DMS 273 (cell line): ENCODE measurements at regions not wholly inside any gene's neighbourhood (a gene's known extent, or its start where the extent isn't known, plus 50 kb on each side); places are given as distances from the start of the nearest gene placed in this dataset.
"Not testable (repeated sequence)": the region's sequence is repeated elsewhere in the genome, so short reads cannot be mapped to it uniquely, and the experiment has no call there.

Experiments used
- DNase-seq: peaks from one replicate; lab custom pipeline; 2025; ENCODE audit not compliant: unreplicated experiment; lab: John Stamatoyannopoulos, UW

- not testable (repeated sequence) for DNase-seq
Observed at GRCh38 chr1:206359377-206359776, 110.9 kb upstream of the IKBKE start.

- not testable (repeated sequence) for DNase-seq
Observed at GRCh38 chr1:206361978-206362543, 108.2 kb upstream of the IKBKE start.

- not testable (repeated sequence) for DNase-seq
Observed at GRCh38 chr1:206362994-206363393, 107.3 kb upstream of the IKBKE start.

GRCh38 chr1:206365271-206365670 lies 105.0 kb upstream of the IKBKE start:
- not testable (repeated sequence) for DNase-seq

- not testable (repeated sequence) for DNase-seq
Observed at GRCh38 chr1:206366131-206366530, 104.1 kb upstream of the IKBKE start.

- not testable (repeated sequence) for DNase-seq
Observed at GRCh38 chr1:206366772-206367171, 103.5 kb upstream of the IKBKE start.

GRCh38 chr1:206367955-206368622 lies 102.2 kb upstream of the IKBKE start:
- not testable (repeated sequence) for DNase-seq

GRCh38 chr1:206374725-206375124 lies 95.6 kb upstream of the IKBKE start:
- DNase-seq, result not testable (repeated sequence)

- not testable (repeated sequence) for DNase-seq
Observed at GRCh38 chr1:206375552-206375951, 94.7 kb upstream of the IKBKE start.

GRCh38 chr1:206378506-206378905 lies 91.8 kb upstream of the IKBKE start:
- not testable (repeated sequence) for DNase-seq

- not testable (repeated sequence) for DNase-seq
Observed at GRCh38 chr1:206379245-206379644, 91.0 kb upstream of the IKBKE start.

- not testable (repeated sequence) for DNase-seq
Observed at GRCh38 chr1:206380163-206380790, 90.0 kb upstream of the IKBKE start.

- DNase-seq, result peak; percentile 38
Observed at GRCh38 chr1:206380791-206381610, 89.3 kb upstream of the IKBKE start.

- DNase-seq, result peak; percentile 58
Observed at GRCh38 chr1:206384029-206384807, 86.1 kb upstream of the IKBKE start.

GRCh38 chr1:206384891-206385290 lies 85.4 kb upstream of the IKBKE start:
- DNase-seq, result not testable (repeated sequence)

GRCh38 chr1:206387631-206388030 lies 82.6 kb upstream of the IKBKE start:
- DNase-seq, result not testable (repeated sequence)

- not testable (repeated sequence) for DNase-seq
Observed at GRCh38 chr1:206391903-206392302, 78.4 kb upstream of the IKBKE start.

GRCh38 chr1:206397501-206397900 lies 72.8 kb upstream of the IKBKE start:
- DNase-seq, result not testable (repeated sequence)

- not testable (repeated sequence) for DNase-seq
Observed at GRCh38 chr1:206398261-206398660, 72.0 kb upstream of the IKBKE start.

- not testable (repeated sequence) for DNase-seq
Observed at GRCh38 chr1:206403612-206404307, 66.5 kb upstream of the IKBKE start.
